ENCODE measurements at regions not wholly inside any gene's neighbourhood (a gene's known extent, or its start where the extent isn't known, plus 50 kb on each side); places are given as distances from the start of the nearest gene placed in this dataset.

GRCh38 chr12:42960087-42960527, 370.6 kb upstream of the PRICKLE1 start:
- TF ChIP-seq CTCF (IDR thresholded peaks at IDR 0.05) = no peak
- TF ChIP-seq POLR2A (IDR thresholded peaks at IDR 0.05) = no peak
- no peak for TF ChIP-seq EP300 (IDR thresholded peaks at IDR 0.05)
